GM12891 (cell line): ENCODE measurements at regions not wholly inside any gene's neighbourhood (a gene's known extent, or its start where the extent isn't known, plus 50 kb on each side); places are given as distances from the start of the nearest gene placed in this dataset.
"Not testable (repeated sequence)": the region's sequence is repeated elsewhere in the genome, so short reads cannot be mapped to it uniquely, and the experiment has no call there.

ENCODE experiments used
- POLR2A ChIP-seq: IDR thresholded peaks from 2 replicates; pipeline ENCODE4 v1.6.1; 2011; ENCODE audit warnings: low read depth, low read length, control low read depth
- POLR2AphosphoS5 ChIP-seq: IDR thresholded peaks from 2 replicates; pipeline ENCODE4 v1.6.1; 2011; ENCODE audit warnings: low read depth, low read length, control low read depth
- POU2F2 ChIP-seq: IDR thresholded peaks from 2 replicates; pipeline ENCODE4 v1.6.1; 2011; ENCODE audit warnings: low read depth, mild to moderate bottlenecking, control low read depth, low read length, moderate library complexity
- SPI1 ChIP-seq: IDR thresholded peaks from 2 replicates; pipeline ENCODE4 v1.6.1; 2011; ENCODE audit warnings: low read depth, low read length, control low read depth
- TAF1 ChIP-seq: IDR thresholded peaks from 2 replicates; pipeline ENCODE4 v1.6.1; 2011; ENCODE audit warnings: low read depth, low read length, control low read depth

GRCh38 chr6:74704540-74704939 lies 501.3 kb downstream of the COL12A1 start:
- TF ChIP-seq POLR2A, SPI1, TAF1, POLR2AphosphoS5, POU2F2: not testable (repeated sequence)
